ENCODE measurements at regions not wholly inside any gene's neighbourhood (a gene's known extent, or its start where the extent isn't known, plus 50 kb on each side); places are given as distances from the start of the nearest gene placed in this dataset.

DNA sequence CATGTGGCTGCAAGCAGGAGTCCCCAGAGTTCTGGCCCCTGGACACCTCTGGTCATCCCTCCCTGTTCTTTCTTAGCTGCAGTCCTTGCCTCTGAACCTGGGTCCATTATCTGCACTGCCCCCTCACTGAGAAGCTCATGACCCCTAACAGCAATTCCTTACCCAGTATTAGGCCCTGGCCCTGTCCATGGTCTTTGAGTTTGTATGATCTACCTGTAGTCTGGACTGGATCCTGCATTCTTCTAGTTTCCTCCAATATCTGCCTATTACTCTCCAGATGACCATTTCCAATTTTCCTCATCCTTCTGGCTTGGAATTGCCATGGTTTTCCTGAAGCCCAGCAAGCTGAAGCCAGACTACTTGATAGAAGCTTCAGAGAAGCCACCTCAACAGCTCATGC lies 302.4 kb upstream of the HS6ST1 start:
- no peak for TF ChIP-seq CTCF (IDR thresholded peaks at IDR 0.05; ENCODE audit: insufficient read depth, low read length)
- TF ChIP-seq POLR2AphosphoS5 (IDR thresholded peaks at IDR 0.05; ENCODE audit: low read depth), result no peak
- TF ChIP-seq REST (IDR thresholded peaks at IDR 0.05; ENCODE audit: insufficient replicate concordance, low read depth), result peak; percentile 79
- TF ChIP-seq SPI1 (IDR thresholded peaks at IDR 0.05; ENCODE audit: borderline replicate concordance, low read depth), result no peak
- no peak for TF ChIP-seq GABPA (IDR thresholded peaks at IDR 0.05; ENCODE audit: low read depth)

Data from HL-60 (cell line).